LNCaP clone FGC (cell line): ENCODE measurements at regions not wholly inside any gene's neighbourhood (a gene's known extent, or its start where the extent isn't known, plus 50 kb on each side); places are given as distances from the start of the nearest gene placed in this dataset.

Experiments
- DNase-seq: peaks from one replicate; pipeline ENCODE4 v3.0.0-alpha.2; 2011; ENCODE audit warnings: low read depth
- H3K4me3 ChIP-seq: 2 replicates; pipeline ENCODE4 v1.5.1; 2011; ENCODE audit warnings: mild to moderate bottlenecking, low read depth, low read length, control low read depth
- TF ChIP-seq, protein P1 (sequence below): IDR thresholded peaks from 2 replicates; pipeline ENCODE4 v1.5.1; 2012; ENCODE audit warnings: mild to moderate bottlenecking; ENCODE audit not compliant: control insufficient read depth, insufficient read depth; ENCODE audit errors: extremely low read depth

GRCh38 chrX:144809025-144809424 is 438.3 kb upstream of the SPANXN1 start:
- TF ChIP-seq, protein P1, sequence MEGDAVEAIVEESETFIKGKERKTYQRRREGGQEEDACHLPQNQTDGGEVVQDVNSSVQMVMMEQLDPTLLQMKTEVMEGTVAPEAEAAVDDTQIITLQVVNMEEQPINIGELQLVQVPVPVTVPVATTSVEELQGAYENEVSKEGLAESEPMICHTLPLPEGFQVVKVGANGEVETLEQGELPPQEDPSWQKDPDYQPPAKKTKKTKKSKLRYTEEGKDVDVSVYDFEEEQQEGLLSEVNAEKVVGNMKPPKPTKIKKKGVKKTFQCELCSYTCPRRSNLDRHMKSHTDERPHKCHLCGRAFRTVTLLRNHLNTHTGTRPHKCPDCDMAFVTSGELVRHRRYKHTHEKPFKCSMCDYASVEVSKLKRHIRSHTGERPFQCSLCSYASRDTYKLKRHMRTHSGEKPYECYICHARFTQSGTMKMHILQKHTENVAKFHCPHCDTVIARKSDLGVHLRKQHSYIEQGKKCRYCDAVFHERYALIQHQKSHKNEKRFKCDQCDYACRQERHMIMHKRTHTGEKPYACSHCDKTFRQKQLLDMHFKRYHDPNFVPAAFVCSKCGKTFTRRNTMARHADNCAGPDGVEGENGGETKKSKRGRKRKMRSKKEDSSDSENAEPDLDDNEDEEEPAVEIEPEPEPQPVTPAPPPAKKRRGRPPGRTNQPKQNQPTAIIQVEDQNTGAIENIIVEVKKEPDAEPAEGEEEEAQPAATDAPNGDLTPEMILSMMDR = no peak
- H3K4me3 ChIP-seq = no peak overlapping the region
- no peak for DNase-seq

DNA sequence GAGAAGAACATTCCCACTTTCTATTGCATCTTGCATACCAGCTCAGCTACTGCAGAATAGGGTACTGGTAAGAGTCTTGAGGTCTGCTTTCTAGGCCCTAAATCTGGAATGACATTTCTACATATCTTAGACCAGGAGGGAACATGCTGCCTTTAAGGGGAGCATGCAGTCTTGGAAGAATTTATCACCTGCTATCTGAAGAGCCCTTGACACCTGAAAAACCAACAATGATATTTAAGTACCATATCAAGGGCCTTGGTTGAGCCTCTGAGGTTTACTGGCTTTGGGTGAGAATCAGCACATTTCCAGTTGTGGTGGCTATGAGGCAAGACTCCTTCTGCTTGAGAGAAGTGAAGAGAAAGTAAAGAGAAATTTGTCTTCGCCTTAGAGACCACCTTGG is 436.8 kb upstream of the SPANXN1 start:
- TF ChIP-seq, protein P1 = no peak
- H3K4me3 ChIP-seq = no peak overlapping the region
- DNase-seq = no peak

- TF ChIP-seq, protein P1 = no peak
- DNase-seq = no peak
- no peak overlapping the region for H3K4me3 ChIP-seq
These were observed 427.9 kb upstream of the SPANXN1 start for GRCh38 chrX:144819406-144819805.

DNA sequence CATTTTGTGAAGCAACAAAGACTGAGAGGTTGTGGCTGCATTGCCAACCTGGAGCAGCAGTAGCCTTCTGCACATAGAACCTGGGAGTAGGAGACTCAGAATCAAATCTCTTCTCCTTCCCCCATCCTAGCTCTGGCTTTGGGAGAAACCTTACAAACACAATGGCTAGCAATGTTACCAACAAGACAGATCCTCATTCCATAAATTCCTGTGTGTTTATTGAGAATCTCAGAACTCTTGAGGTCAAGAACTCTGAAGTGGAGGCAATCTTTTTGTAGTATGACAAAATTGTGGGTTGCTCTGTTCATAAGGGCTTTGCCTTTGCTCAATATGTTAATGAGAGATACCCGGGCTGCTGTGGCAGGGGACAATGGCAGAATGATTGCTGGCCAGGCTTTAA is 406.7 kb upstream of the SPANXN1 start:
- no peak overlapping the region for H3K4me3 ChIP-seq
- TF ChIP-seq, protein P1 = no peak
- no peak for DNase-seq

GRCh38 chrX:144849141-144849540 is 398.2 kb upstream of the SPANXN1 start:
- no peak for DNase-seq
- TF ChIP-seq, protein P1 = no peak
- H3K4me3 ChIP-seq = no peak overlapping the region

DNA sequence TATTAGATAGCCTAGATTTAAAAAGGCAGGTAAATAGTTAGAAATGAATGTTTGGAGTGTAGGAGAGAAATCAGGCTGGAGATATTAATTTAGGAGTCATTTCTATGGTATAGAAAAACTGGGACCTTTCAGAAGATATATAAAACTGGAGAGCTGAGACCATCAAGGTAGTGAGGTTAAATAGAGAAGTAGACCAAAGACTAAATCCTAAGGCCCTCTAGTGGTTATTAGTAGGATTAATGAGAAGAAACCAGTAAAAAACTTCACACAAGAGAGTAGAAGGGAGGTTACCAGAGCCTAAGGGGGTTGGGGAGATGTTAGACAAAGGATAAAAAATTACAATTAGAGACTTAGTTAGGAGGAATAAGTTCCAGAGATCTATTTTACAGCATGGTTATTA is 351.0 kb upstream of the SPANXN1 start:
- TF ChIP-seq, protein P1 = no peak
- no peak overlapping the region for H3K4me3 ChIP-seq
- no peak for DNase-seq

DNA sequence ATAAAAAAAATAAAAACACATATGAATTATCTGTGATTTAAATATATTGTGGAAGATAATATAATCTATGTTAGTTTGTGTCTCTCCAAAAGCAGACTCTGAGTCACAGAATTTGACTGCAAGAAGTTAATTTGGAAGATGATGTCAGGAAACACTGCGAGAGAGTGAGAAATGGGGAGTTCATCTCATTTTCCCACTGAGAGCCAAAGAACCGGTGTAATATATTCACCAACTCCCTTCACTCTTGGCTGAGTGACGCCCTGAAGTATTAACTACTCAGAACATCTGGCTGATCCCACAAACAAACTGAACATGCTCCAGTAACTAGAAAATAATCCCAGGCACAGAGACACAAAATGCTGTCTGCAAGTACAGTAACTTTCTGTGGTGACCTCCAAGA is 345.8 kb upstream of the SPANXN1 start:
- TF ChIP-seq, protein P1 = no peak
- H3K4me3 ChIP-seq = no peak overlapping the region
- DNase-seq = no peak
